ENCODE measurements at regions not wholly inside any gene's neighbourhood (a gene's known extent, or its start where the extent isn't known, plus 50 kb on each side); places are given as distances from the start of the nearest gene placed in this dataset.
A peak's percentile ranks its signal among the peaks of the same experiment; 100 is the strongest.

DNA sequence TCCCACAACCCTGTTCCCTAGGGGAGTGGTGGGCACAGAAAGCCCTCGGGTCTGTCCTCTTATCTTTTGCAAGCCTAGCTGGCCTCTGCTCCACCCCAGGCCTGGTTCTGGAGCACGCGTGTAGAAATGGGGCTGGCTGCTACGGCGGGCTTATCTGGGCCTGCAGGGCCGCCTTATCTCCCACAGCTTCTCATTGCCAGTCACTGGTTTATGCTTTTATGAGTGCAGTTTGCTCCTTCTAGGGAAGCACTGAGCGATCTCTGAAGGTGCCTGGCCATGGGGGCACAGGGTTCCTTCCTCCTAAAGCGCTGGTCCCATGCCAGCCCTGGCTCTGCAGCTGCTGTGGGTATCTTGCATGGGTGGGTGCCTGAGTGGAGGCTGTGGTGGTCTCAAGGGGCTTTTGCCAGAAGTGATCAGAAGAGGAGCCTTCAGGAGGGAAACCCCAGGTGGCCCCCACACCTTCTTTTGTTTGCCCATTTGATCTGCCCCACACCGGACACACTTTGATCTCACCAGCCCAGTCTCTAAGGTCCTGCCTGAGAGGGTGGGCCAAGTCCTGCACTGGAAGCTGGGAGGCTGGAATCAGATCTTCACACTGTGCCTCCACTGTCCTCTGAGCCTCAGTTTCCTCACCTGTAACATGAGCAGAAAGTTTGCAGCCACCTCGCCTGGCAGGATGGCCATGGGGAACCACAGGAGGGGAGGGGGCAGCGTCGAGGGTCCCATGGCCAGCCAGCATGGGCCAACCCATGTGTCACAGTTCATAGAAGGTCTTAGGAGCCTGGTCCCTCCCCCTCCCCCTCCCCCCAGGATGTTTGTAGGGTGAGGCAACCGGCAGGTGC, 86.6 kb upstream of the FGF3 start:
- intact Hi-C loops (cut with DNase I): no loop called here
- H3K4me3 ChIP-seq: no peak overlapping the region
- peaks cover 32% of the 10 kb centered on the region for H3K27me3 ChIP-seq
- H3K4me1 ChIP-seq: no peaks in the 10 kb centered on the region
- TF ChIP-seq, protein P1, sequence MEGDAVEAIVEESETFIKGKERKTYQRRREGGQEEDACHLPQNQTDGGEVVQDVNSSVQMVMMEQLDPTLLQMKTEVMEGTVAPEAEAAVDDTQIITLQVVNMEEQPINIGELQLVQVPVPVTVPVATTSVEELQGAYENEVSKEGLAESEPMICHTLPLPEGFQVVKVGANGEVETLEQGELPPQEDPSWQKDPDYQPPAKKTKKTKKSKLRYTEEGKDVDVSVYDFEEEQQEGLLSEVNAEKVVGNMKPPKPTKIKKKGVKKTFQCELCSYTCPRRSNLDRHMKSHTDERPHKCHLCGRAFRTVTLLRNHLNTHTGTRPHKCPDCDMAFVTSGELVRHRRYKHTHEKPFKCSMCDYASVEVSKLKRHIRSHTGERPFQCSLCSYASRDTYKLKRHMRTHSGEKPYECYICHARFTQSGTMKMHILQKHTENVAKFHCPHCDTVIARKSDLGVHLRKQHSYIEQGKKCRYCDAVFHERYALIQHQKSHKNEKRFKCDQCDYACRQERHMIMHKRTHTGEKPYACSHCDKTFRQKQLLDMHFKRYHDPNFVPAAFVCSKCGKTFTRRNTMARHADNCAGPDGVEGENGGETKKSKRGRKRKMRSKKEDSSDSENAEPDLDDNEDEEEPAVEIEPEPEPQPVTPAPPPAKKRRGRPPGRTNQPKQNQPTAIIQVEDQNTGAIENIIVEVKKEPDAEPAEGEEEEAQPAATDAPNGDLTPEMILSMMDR (IDR thresholded peaks at IDR 0.05): no peak
- H3K27ac ChIP-seq: no peak overlapping the region
- DNase-seq (peak; percentile 51), ATAC-seq (no peak)
- no peaks in the 10 kb centered on the region for H3K9me3 ChIP-seq
- H3K36me3 ChIP-seq: no peaks in the 10 kb centered on the region

DNA sequence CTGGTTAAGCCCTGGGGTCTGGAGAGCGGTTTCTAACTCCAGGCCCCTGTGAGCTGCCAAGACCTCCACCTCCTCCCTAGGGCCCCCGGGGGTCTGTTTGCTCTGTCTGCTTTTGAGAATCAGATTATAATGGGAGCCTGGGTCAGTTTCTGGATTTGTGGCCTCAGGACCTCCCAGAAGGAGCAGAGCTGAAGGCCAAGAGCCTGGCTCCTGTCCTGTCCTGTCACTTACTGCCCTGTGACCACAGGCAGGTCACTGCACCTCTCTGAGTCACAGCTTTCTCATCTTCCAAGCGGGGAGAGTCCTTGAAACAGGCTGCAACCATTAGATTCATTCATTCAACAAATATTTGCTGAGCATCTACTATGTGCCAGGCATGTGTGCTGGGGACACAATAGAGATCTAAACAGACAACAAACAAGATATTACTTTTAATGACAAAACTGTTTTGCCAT, 87.3 kb upstream of the FGF3 start:
- ATAC-seq (no peak), DNase-seq (no peak)
- TF ChIP-seq, protein P1 (IDR thresholded peaks at IDR 0.05): no peak
- Histone ChIP-seq H3K27me3 (peaks cover 33% of the 10 kb centered on the region), H3K36me3 (no peaks in the 10 kb centered on the region), H3K4me1 (no peaks in the 10 kb centered on the region), H3K27ac (no peak overlapping the region), H3K9me3 (no peaks in the 10 kb centered on the region), H3K4me3 (no peak overlapping the region)
- intact Hi-C loops (cut with DNase I): no loop called here

DNA sequence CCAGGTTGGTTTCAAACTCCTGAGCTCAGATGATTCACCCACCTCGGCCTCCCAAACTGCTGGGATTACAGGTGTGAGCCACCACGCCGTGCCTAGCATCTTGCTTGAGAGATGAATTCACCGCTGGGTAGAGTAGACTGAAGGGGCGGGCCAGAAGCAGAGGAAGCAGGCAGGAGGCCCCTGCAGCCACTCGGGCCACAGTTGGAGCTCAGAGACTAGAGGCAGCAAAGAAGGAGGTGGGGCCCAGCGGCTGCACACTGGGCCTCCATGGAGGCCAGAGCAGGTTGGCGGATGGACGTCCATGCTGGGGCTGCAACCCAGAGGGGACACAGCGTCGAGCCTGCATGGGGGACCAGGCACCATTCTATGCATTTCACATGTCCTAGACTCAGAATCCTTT, 88.4 kb upstream of the FGF3 start:
- intact Hi-C loops (cut with DNase I): no loop called here
- no peak overlapping the region for H3K27ac ChIP-seq
- ATAC-seq (no peak), DNase-seq (peak; percentile 38)
- H3K36me3 ChIP-seq: no peaks in the 10 kb centered on the region
- no peaks in the 10 kb centered on the region for H3K9me3 ChIP-seq
- no peak overlapping the region for H3K4me3 ChIP-seq
- TF ChIP-seq, protein P1 (IDR thresholded peaks at IDR 0.05): no peak
- peaks cover 33% of the 10 kb centered on the region for H3K27me3 ChIP-seq
- no peaks in the 10 kb centered on the region for H3K4me1 ChIP-seq

DNA sequence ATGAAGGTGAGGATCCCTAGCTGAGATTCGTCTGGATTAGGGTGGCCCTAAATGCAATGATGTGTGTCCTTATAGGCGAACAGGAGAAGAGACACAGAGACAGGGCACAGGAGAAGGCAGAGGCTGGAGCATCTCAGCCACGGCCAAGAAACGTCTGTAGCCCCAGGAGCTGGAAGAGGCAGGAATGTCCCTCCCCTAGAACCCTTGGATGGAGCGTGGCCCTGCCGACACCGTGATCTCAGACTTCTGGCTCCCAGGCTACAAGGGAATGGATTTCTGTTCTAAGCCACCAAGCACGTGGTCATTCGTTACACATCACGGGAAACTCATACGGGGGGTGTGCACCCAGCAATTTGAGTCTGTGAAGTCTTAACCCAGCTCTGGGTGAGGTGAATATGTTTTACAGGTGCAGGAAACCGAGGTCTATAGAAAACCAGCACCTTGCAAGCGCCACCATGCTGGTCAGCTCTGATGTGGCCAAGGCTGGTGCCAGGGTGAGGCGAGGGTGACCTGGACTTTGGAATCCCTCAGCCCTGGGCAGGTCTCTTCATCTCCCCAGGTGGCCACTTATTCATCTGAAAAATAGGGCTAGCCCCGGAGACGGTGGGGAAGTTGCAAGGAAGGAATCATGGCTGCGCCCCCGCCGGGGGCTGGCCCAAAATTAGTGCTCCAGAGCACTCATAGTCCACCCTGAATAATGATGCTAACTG, 89.5 kb upstream of the FGF3 start:
- Histone ChIP-seq H3K4me1 (no peaks in the 10 kb centered on the region), H3K9me3 (no peaks in the 10 kb centered on the region), H3K27ac (no peak overlapping the region), H3K27me3 (peaks cover 33% of the 10 kb centered on the region), H3K36me3 (no peaks in the 10 kb centered on the region), H3K4me3 (no peak overlapping the region)
- TF ChIP-seq, protein P1 (IDR thresholded peaks at IDR 0.05): no peak
- DNase-seq (peak; percentile 54), ATAC-seq (no peak)
- intact Hi-C loops (cut with DNase I): no loop called here

DNA sequence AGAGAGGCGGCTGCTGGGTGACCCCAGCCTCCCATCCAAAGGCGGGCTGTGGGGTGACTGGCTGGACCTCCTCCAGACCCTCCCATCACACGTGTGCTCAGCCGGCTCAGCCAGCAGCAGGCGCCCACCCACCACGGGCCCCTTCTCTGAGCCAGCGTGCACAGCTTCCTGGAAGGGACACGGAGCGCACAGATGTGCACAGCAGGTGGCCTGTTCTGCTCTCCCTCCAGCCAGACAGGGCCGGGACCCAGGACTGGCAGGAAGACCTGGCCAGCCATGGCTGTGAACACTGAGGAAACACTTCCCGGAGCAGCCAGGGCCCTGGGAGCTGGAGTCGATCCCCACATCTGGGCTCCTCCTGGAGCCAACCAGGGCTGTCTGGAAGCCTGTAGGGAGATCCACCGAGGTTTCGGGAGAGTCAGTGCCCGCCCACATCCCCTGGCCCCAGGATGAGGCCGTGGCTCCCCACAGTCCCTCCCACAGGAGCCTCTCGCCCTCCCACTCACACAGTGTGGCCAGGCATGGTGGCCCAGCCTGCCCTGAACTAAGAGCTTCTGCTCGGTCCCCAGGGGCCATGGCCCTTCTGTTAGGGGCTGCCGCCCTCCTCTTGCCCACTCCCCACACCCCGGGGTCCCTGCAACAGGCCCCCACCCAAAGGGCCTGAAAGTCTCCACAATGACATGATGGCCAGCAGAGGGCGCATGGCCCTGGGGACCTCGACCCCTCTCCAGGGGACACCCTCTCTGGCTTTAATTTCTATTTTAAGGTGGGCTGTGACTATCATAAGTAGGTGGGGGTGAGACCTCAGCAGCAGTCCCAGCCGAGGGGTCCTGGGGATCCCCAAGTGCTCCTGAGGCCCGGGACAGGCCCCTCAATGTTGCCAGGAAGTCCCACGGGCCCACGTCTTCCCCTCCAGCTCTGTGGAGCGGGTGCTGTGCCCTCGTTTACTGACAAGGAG, 90.6 kb upstream of the FGF3 start:
- H3K9me3 ChIP-seq: no peaks in the 10 kb centered on the region
- no peak overlapping the region for H3K27ac ChIP-seq
- ATAC-seq (no peak), DNase-seq (peak; percentile 63)
- H3K4me3 ChIP-seq: no peak overlapping the region
- intact Hi-C loops (cut with DNase I): no loop called here
- TF ChIP-seq, protein P1 (IDR thresholded peaks at IDR 0.05): peak; percentile 60
- H3K27me3 ChIP-seq: peaks cover 33% of the 10 kb centered on the region
- peaks cover 2% of the 10 kb centered on the region for H3K4me1 ChIP-seq
- H3K36me3 ChIP-seq: no peaks in the 10 kb centered on the region
